HEK293 (cell line): ENCODE measurements at regions not wholly inside any gene's neighbourhood (a gene's known extent, or its start where the extent isn't known, plus 50 kb on each side); places are given as distances from the start of the nearest gene placed in this dataset.
A peak's percentile ranks its signal among the peaks of the same experiment; 100 is the strongest.

Experiments used
- ATF2 ChIP-seq: fragments of 450-650 bp; formaldehyde crosslinking; IDR thresholded peaks from 2 replicates; pipeline ENCODE4 v1.5.1; 2016; ENCODE audit warnings: missing biosample characterization, missing genetic modification characterization, low read depth
- FEZF1 ChIP-seq: fragments of 450-650 bp; formaldehyde crosslinking; IDR thresholded peaks from 2 replicates; pipeline ENCODE4 v1.5.1; 2016; ENCODE audit warnings: missing biosample characterization, missing genetic modification characterization
- GFI1B ChIP-seq: fragments of 450-650 bp; formaldehyde crosslinking; IDR thresholded peaks from 2 replicates; pipeline ENCODE4 v1.5.1; 2016; ENCODE audit warnings: missing biosample characterization, missing genetic modification characterization
- INSM2 ChIP-seq: fragments of 450-650 bp; formaldehyde crosslinking; IDR thresholded peaks from 2 replicates; pipeline ENCODE4 v1.5.1; 2016; ENCODE audit warnings: missing biosample characterization, missing genetic modification characterization
- KLF16 ChIP-seq: fragments of 450-650 bp; formaldehyde crosslinking; IDR thresholded peaks from 2 replicates; pipeline ENCODE4 v1.5.1; 2017; ENCODE audit warnings: missing biosample characterization, missing genetic modification characterization
- KLF8 ChIP-seq: fragments of 450-650 bp; formaldehyde crosslinking; IDR thresholded peaks from 2 replicates; pipeline ENCODE4 v1.5.1; 2016; ENCODE audit warnings: missing biosample characterization, missing genetic modification characterization
- OVOL3 ChIP-seq: fragments of 450-650 bp; formaldehyde crosslinking; IDR thresholded peaks from 2 replicates; pipeline ENCODE4 v1.5.1; 2016; ENCODE audit warnings: missing biosample characterization, missing genetic modification characterization
- PBX3 ChIP-seq: sonication (generic); formaldehyde crosslinking; IDR thresholded peaks from 2 replicates; pipeline ENCODE4 v1.8.1; 2022; ENCODE audit warnings: mild to moderate bottlenecking, moderate library complexity, missing genetic modification reagents
- SP2 ChIP-seq: fragments of 450-650 bp; formaldehyde crosslinking; IDR thresholded peaks from 2 replicates; pipeline ENCODE4 v1.5.1; 2016; ENCODE audit warnings: missing biosample characterization, missing genetic modification characterization
- SP7 ChIP-seq: fragments of 450-650 bp; formaldehyde crosslinking; IDR thresholded peaks from 2 replicates; pipeline ENCODE4 v1.5.1; 2016; ENCODE audit warnings: missing biosample characterization, missing genetic modification characterization
- ZBTB17 ChIP-seq: fragments of 450-650 bp; formaldehyde crosslinking; IDR thresholded peaks from 2 replicates; pipeline ENCODE4 v1.5.1; 2016; ENCODE audit warnings: missing biosample characterization, missing genetic modification characterization
- ZBTB20 ChIP-seq: fragments of 450-650 bp; formaldehyde crosslinking; IDR thresholded peaks from 2 replicates; pipeline ENCODE4 v1.5.1; 2016; ENCODE audit warnings: missing biosample characterization, missing genetic modification characterization
- ZEB2 ChIP-seq: fragments of 450-650 bp; formaldehyde crosslinking; IDR thresholded peaks from 2 replicates; pipeline ENCODE4 v1.5.1; 2016; ENCODE audit warnings: missing biosample characterization, missing genetic modification characterization
- ZFP37 ChIP-seq: fragments of 450-650 bp; formaldehyde crosslinking; IDR thresholded peaks from 2 replicates; pipeline ENCODE4 v1.5.1; 2016; ENCODE audit warnings: missing biosample characterization, missing genetic modification characterization
- ZFP41 ChIP-seq: fragments of 450-650 bp; formaldehyde crosslinking; IDR thresholded peaks from 2 replicates; pipeline ENCODE4 v1.5.1; 2016; ENCODE audit warnings: missing biosample characterization, missing genetic modification characterization, borderline replicate concordance
- ZNF114 ChIP-seq: fragments of 450-650 bp; formaldehyde crosslinking; IDR thresholded peaks from 2 replicates; pipeline ENCODE4 v1.5.0; 2017; ENCODE audit warnings: missing biosample characterization, missing genetic modification characterization
- ZNF155 ChIP-seq: fragments of 450-650 bp; formaldehyde crosslinking; IDR thresholded peaks from 2 replicates; pipeline ENCODE4 v1.5.1; 2016; ENCODE audit warnings: missing biosample characterization, missing genetic modification characterization
- ZNF16 ChIP-seq: fragments of 450-650 bp; formaldehyde crosslinking; IDR thresholded peaks from 2 replicates; pipeline ENCODE4 v1.5.1; 2016; ENCODE audit warnings: low read depth, missing biosample characterization, missing genetic modification characterization
- ZNF184 ChIP-seq: fragments of 450-650 bp; IDR thresholded peaks from 2 replicates; pipeline ENCODE4 v1.5.1; 2018; ENCODE audit warnings: missing biosample characterization, mild to moderate bottlenecking, missing genetic modification characterization
- ZNF391 ChIP-seq: fragments of 450-650 bp; formaldehyde crosslinking; IDR thresholded peaks from 2 replicates; pipeline ENCODE4 v1.5.1; 2016; ENCODE audit warnings: low read depth, missing biosample characterization, missing genetic modification characterization, borderline replicate concordance
- ZNF404 ChIP-seq: fragments of 450-650 bp; formaldehyde crosslinking; IDR thresholded peaks from 2 replicates; pipeline ENCODE4 v1.5.1; 2017; ENCODE audit warnings: missing biosample characterization, missing genetic modification characterization
- ZNF514 ChIP-seq: fragments of 450-650 bp; formaldehyde crosslinking; IDR thresholded peaks from 2 replicates; pipeline ENCODE4 v1.5.1; 2016; ENCODE audit warnings: missing biosample characterization, missing genetic modification characterization
- ZNF544 ChIP-seq: fragments of 450-650 bp; formaldehyde crosslinking; IDR thresholded peaks from 2 replicates; pipeline ENCODE4 v1.5.0; 2017; ENCODE audit warnings: missing biosample characterization, missing genetic modification characterization
- ZNF549 ChIP-seq: fragments of 450-650 bp; IDR thresholded peaks from 2 replicates; pipeline ENCODE4 v1.5.1; 2018; ENCODE audit warnings: missing biosample characterization, missing genetic modification characterization, mild to moderate bottlenecking, inconsistent platforms, moderate library complexity
- ZNF596 ChIP-seq: fragments of 450-650 bp; IDR thresholded peaks from 2 replicates; pipeline ENCODE4 v1.5.0; 2018; ENCODE audit warnings: missing biosample characterization, mild to moderate bottlenecking, missing genetic modification characterization, moderate library complexity
- ZNF658 ChIP-seq: fragments of 450-650 bp; formaldehyde crosslinking; IDR thresholded peaks from 2 replicates; pipeline ENCODE4; 2016; ENCODE audit warnings: missing biosample characterization, missing genetic modification characterization
- ZSCAN23 ChIP-seq: fragments of 450-650 bp; formaldehyde crosslinking; IDR thresholded peaks from 2 replicates; pipeline ENCODE4 v1.5.1; 2016; ENCODE audit warnings: missing biosample characterization, missing genetic modification characterization
- ZSCAN30 ChIP-seq: fragments of 450-650 bp; IDR thresholded peaks from 2 replicates; pipeline ENCODE4 v1.5.1; 2018; ENCODE audit warnings: missing biosample characterization, mild to moderate bottlenecking, missing genetic modification characterization, moderate library complexity
- TF ChIP-seq, protein P1 (sequence below): fragments of 450-650 bp; formaldehyde crosslinking; IDR thresholded peaks from 2 replicates; pipeline ENCODE4 v1.5.1; 2016; ENCODE audit warnings: missing biosample characterization, missing genetic modification characterization
- TF ChIP-seq, protein P2 (sequence below): fragments of 450-650 bp; formaldehyde crosslinking; IDR thresholded peaks from 2 replicates; pipeline ENCODE4 v1.5.1; 2017; ENCODE audit warnings: missing biosample characterization, missing genetic modification characterization
- TF ChIP-seq, protein P3 (sequence below): fragments of 450-650 bp; formaldehyde crosslinking; IDR thresholded peaks from 2 replicates; pipeline ENCODE4 v1.5.1; 2016; ENCODE audit warnings: missing biosample characterization, missing genetic modification characterization

GRCh38 chr3:171967137-171967783 is 72.1 kb upstream of the FNDC3B start (continued):
- TF ChIP-seq ZBTB20 (tag by site-specific recombination), result no peak
- 0 out of 2 replicates have a peak, but pooled peaks have one; percentile 40 for TF ChIP-seq KLF16
- no peak for TF ChIP-seq ZNF658 (tag by site-specific recombination)
- no peak for TF ChIP-seq ZNF404 (tag by site-specific recombination)
- no peak for TF ChIP-seq ZNF114
- no peak for TF ChIP-seq ZNF514 (tag by site-specific recombination)
- TF ChIP-seq GFI1B (tag by site-specific recombination), result no peak
- TF ChIP-seq ZSCAN23, result no peak
- no peak for TF ChIP-seq ZNF596 (tag by site-specific recombination)
- TF ChIP-seq SP2, result no peak
- no peak for TF ChIP-seq ZNF184 (tag by site-specific recombination)
- TF ChIP-seq ATF2 (tag by site-specific recombination), result peak; percentile 63; the same call in 1 of the 2 replicates
- TF ChIP-seq ZEB2 (tag by site-specific recombination), result peak; percentile 79
- TF ChIP-seq ZNF155, result no peak
- TF ChIP-seq ZSCAN30 (tag by site-specific recombination), result 0 out of 2 replicates have a peak, but pooled peaks have one; percentile 8
- no peak for TF ChIP-seq ZBTB17 (tag by site-specific recombination)
- TF ChIP-seq ZNF549 (tag by site-specific recombination), result no peak
- TF ChIP-seq ZNF391, result no peak
- TF ChIP-seq INSM2 (tag by site-specific recombination), result no peak
- TF ChIP-seq, protein P1, sequence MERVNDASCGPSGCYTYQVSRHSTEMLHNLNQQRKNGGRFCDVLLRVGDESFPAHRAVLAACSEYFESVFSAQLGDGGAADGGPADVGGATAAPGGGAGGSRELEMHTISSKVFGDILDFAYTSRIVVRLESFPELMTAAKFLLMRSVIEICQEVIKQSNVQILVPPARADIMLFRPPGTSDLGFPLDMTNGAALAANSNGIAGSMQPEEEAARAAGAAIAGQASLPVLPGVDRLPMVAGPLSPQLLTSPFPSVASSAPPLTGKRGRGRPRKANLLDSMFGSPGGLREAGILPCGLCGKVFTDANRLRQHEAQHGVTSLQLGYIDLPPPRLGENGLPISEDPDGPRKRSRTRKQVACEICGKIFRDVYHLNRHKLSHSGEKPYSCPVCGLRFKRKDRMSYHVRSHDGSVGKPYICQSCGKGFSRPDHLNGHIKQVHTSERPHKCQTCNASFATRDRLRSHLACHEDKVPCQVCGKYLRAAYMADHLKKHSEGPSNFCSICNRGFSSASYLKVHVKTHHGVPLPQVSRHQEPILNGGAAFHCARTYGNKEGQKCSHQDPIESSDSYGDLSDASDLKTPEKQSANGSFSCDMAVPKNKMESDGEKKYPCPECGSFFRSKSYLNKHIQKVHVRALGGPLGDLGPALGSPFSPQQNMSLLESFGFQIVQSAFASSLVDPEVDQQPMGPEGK (tag by site-specific recombination), result no peak
- TF ChIP-seq ZFP37, result no peak
- TF ChIP-seq KLF8 (tag by site-specific recombination), result no peak
- no peak for TF ChIP-seq SP7 (tag by site-specific recombination)
- no peak for TF ChIP-seq PBX3 (CRISPR knock-in tag)
- no peak for TF ChIP-seq ZFP41 (tag by site-specific recombination)
- TF ChIP-seq, protein P2, sequence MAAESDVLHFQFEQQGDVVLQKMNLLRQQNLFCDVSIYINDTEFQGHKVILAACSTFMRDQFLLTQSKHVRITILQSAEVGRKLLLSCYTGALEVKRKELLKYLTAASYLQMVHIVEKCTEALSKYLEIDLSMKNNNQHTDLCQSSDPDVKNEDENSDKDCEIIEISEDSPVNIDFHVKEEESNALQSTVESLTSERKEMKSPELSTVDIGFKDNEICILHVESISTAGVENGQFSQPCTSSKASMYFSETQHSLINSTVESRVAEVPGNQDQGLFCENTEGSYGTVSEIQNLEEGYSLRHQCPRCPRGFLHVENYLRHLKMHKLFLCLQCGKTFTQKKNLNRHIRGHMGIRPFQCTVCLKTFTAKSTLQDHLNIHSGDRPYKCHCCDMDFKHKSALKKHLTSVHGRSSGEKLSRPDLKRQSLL (tag by site-specific recombination), result no peak
- no peak for TF ChIP-seq ZNF16 (tag by site-specific recombination)
- TF ChIP-seq FEZF1 (tag by site-specific recombination), result peak; percentile 56
- TF ChIP-seq, protein P3, sequence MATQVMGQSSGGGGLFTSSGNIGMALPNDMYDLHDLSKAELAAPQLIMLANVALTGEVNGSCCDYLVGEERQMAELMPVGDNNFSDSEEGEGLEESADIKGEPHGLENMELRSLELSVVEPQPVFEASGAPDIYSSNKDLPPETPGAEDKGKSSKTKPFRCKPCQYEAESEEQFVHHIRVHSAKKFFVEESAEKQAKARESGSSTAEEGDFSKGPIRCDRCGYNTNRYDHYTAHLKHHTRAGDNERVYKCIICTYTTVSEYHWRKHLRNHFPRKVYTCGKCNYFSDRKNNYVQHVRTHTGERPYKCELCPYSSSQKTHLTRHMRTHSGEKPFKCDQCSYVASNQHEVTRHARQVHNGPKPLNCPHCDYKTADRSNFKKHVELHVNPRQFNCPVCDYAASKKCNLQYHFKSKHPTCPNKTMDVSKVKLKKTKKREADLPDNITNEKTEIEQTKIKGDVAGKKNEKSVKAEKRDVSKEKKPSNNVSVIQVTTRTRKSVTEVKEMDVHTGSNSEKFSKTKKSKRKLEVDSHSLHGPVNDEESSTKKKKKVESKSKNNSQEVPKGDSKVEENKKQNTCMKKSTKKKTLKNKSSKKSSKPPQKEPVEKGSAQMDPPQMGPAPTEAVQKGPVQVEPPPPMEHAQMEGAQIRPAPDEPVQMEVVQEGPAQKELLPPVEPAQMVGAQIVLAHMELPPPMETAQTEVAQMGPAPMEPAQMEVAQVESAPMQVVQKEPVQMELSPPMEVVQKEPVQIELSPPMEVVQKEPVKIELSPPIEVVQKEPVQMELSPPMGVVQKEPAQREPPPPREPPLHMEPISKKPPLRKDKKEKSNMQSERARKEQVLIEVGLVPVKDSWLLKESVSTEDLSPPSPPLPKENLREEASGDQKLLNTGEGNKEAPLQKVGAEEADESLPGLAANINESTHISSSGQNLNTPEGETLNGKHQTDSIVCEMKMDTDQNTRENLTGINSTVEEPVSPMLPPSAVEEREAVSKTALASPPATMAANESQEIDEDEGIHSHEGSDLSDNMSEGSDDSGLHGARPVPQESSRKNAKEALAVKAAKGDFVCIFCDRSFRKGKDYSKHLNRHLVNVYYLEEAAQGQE (tag by site-specific recombination), result peak; percentile 40; the same call in 1 of the 2 replicates
- TF ChIP-seq OVOL3 (tag by site-specific recombination), result no peak
- TF ChIP-seq ZNF544 (tag by site-specific recombination), result no peak
